HG03108 (cell line): ENCODE measurements at regions not wholly inside any gene's neighbourhood (a gene's known extent, or its start where the extent isn't known, plus 50 kb on each side); places are given as distances from the start of the nearest gene placed in this dataset.
"Not testable (repeated sequence)": the region's sequence is repeated elsewhere in the genome, so short reads cannot be mapped to it uniquely, and the experiment has no call there.

ENCODE experiments used
- ATAC-seq: cut with Tn5 transposase; IDR thresholded peaks from one replicate; pipeline ENCODE4 v1.9.1; 2021; ENCODE audit warnings: moderate library complexity; ENCODE audit not compliant: unreplicated experiment

DNA sequence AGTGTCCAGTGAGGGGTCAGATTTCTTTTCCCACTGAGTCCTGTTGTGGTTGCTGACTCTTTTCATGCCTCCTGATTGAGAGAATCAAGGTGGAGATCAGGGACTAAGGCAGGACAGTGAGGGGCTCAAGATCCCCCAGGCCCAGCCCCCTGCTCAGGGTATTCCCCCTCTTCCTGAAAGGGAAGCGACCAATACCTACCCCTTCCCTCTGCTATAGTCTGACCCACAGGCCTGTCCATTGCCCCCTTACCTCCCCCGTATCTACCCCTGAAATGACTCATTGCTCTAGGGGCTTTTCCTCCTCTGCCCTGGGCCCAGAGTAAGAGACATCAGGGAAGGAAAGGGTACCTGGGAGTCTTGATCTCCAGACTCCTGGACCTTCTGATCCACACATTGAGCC, 1320.5 kb downstream of the UQCRFS1 start:
- ATAC-seq: no peak

DNA sequence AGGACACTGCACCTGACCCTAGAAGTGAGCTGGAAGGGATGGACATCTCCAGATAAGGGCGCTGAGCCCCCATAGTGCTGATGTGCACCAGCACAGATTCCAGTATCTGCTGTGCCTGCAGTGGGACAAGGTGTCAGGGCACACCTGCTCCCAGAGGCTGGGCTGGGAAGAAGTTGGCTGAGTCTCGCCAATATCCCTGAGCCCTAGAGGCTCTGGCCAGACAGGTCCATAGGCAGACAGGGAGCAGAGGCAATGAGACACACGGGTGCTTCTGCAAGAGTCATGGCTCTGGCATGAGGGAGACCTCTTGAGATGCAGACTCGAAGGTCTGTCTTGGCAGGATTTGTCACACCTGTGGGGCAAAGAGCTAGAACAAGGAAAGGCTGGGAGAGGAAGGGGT, 1321.5 kb downstream of the UQCRFS1 start:
- ATAC-seq: no peak

DNA sequence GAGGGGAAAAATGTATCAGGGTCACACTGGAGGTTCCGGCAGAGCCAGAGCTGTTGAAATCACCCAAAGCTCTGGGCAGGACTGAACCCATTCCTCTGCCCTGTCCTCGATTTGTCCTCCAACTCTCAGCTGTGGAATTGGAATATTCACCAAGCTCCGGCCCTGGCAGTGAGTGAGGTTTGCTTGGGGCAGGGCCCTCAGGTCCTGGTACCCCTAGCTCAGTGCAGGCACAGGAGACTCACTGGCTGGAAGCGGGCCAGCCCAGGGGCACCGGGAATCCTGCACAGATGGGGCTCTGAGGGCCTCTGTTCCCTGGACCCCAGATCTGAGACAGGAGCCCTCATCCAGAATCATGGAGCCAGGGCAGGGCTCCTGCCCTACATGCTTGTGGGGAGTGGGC, 1322.3 kb downstream of the UQCRFS1 start:
- ATAC-seq: no peak

DNA sequence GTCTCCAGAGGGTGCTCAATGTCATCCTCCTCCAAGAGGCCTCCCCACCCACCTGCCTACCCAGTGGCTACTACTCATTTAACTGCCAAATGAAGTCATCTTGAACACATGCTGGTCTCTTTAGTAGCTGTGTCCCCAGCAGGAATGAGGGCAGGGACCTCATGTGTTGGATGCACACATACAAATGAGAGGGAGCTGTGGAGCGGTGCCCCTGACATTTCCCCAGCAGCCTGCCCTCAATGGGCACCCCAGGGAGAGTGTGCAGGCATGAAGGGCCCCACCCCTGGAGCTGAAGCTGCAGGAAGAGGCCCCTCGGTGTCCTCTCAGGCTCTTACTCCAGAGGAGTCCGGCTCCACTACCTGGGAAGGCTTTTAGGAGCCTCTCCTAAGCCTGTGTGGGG, 1322.7 kb downstream of the UQCRFS1 start:
- ATAC-seq: no peak

DNA sequence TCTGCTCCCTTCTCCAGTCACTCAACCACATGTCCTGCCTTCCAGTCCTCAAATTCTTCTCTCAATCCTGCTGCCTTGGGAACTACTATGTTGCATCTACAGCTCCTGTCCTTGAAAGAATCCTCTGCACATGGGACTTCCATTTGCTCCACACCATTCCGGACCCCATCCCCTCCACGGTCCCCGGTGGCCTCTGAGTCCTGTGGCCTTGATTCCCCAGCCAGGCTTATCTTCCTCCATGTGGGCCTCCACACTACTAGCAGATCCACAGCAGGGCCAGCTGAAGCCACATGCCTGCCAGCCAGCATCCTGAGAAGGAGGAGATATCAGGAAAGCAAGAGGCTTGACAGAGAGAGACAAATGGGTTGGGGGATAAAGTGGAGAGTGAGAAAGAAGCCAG, 1323.8 kb downstream of the UQCRFS1 start:
- no peak for ATAC-seq

DNA sequence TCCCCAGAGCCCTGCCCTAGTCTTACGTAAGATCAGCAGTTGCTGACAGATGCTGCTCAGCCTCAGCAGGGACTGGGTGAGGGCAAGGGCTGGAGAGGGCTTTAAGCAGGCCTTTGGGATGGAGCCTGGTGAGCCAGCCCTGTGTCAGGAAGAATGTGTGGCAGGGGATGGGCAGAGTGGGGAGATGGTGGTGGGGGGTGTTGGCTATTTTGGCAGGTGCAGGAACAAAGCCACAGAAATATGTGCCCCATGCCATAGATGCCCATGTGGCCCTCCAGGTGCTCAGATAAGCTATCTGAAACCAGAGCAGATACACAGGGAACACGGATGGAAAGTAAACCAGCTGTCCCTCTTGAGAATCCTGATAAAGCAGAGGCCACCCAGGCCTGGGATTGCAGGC, 1325.0 kb downstream of the UQCRFS1 start:
- ATAC-seq: no peak

DNA sequence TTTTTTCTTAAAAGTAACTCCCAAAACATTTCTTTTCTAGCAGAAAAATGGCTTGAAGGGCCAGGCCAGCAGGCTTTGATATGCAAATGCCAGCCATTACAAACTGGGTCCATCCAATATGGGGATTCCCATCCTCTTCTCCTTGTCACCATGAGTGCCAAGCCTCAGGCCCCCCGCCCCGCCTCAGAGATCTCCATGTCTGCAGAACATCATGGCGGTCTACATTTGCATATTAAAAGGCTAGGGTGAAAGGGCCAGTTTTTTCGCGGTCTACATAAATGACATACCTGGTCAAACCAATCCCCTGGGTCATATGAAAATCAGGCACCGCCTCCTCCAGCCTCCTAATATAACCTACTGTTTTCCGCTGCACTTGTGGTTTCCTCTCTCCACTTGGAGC, 1327.6 kb downstream of the UQCRFS1 start:
- no peak for ATAC-seq

DNA sequence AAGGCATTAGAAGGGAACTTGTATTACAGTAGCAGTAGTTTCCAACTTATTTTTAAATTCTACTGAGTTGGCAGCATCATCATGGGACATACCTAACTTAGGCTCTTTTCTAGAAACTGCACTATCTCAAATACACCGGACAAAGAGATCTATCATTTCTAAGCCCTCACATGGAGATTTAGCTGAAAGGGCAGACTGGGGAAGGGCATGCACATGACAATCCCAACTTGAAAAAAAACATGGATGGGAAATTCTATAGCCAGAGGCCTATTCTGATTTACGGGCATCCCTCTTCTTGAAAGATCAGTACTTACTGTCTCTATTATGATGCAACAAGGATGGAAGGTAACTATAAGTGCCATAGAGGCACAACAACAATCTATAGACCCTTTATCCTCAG, 1328.6 kb downstream of the UQCRFS1 start:
- ATAC-seq: no peak

DNA sequence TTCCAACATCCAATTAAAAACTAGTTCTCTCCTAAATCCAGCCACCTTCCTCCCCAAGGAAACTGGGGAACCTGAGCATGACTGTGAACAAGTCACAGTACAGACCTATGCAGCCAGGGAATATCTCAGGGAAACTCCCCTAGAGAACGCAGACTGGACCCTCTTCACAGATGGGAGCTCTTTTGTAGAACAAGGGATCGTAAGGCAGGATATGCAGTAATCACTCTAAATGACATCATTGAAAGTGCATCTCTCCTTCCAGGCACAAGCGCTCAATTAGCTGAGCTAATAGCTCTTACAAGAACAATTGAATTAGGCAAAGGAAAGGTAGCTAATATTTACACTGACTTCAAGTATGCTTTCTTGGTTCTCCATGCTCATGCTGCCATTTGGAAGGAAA, 1331.7 kb downstream of the UQCRFS1 start:
- no peak for ATAC-seq

DNA sequence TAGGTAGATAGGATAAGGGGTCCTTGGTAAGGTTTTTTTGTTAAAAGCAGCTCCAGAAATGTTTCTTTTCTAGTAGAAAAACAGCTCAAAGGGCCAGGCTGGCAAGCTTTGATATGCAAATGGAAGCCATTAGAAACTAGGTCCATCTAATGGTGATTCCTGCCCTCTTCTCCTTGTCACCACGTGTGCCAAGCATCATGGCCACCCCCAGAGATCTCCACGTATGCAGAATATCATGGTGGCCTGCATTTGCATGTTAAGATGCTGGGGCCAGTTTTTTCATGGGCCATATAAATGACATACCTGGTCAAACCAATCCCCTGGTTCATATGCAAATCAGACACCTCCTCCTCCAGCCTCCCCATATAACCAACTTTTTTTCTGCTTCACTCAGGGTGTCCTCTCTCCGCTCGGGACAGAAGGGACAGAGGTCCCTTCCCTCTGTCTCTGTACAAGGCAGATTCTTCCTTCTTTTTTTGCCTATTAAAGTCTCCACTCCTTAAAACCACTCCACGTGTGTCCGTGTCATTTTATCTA, 1335.9 kb downstream of the UQCRFS1 start:
- no peak for ATAC-seq

DNA sequence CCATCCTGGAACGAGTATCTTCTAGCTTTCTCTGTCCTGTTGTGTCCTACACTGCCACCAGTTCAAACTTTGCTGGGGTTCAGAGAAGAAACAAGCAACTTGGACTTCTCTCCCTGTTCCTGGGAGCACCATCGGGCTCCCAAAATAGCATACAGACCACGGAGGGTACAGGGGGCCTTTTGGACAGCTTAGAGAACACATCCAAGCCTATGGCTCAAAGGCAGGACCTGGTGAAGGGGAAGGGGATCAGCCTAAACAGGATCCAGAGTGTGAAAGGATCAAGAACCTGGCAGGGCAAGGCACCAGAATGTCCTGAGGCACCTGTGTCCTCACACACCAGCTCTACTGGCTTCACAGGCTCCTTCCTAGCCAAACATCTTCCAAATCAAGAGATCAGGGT, 1336.5 kb downstream of the UQCRFS1 start:
- no peak for ATAC-seq

DNA sequence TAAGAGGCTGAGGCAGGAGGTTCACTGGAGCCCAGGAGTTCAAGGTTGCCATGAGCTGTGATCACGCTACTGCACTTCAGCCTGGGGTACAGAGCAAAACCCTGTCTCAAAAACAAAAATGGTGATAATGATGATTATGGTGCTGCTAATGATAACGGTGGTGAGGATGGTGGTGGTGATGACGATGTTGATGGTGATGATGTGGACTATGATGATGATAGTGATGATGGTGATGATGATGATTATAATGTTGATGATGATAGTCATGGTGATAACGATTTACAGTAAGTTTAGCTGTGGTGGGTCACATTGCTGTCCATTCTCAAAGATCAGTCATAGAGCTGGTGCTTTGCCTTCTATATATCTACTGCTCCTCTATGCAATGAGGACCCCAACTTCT, 1340.6 kb downstream of the UQCRFS1 start:
- ATAC-seq: no peak

DNA sequence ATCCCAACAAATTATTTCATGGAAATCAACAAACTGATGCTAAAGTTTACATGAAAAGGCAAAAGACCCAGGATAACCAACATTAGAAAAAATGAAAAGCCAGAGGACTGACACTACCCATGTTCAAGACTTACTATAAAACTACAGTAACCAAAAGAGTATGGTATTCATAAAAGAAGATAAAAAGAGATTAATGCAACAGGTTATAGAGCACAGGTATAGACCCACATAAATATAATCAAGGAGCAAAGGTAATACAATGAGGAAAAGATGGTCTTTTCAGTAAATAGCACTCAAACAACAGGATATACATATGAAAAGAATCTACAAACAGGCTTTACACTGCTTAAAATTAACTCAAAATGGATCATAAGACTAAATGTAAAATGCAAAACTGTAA, 1342.7 kb downstream of the UQCRFS1 start:
- ATAC-seq: no peak

DNA sequence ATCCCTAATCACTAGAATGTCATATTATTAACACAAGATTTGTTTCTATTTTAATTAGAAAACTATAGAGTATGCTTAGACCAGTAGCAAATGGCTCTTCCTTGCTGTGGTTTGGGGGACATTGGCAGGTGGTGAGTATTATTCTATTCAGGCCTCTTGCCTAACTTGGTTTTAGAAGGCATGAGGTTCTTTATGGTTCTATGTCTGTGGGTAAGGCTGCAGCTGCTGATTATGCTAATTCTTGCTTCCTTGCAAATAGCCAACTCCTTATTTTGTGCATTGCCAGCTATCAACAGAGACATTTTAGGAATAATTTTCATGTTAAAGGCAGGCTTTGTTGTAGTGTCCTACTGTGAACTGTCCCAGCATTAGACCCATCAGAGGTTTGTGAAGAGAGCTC, 1344.9 kb downstream of the UQCRFS1 start:
- ATAC-seq: no peak

DNA sequence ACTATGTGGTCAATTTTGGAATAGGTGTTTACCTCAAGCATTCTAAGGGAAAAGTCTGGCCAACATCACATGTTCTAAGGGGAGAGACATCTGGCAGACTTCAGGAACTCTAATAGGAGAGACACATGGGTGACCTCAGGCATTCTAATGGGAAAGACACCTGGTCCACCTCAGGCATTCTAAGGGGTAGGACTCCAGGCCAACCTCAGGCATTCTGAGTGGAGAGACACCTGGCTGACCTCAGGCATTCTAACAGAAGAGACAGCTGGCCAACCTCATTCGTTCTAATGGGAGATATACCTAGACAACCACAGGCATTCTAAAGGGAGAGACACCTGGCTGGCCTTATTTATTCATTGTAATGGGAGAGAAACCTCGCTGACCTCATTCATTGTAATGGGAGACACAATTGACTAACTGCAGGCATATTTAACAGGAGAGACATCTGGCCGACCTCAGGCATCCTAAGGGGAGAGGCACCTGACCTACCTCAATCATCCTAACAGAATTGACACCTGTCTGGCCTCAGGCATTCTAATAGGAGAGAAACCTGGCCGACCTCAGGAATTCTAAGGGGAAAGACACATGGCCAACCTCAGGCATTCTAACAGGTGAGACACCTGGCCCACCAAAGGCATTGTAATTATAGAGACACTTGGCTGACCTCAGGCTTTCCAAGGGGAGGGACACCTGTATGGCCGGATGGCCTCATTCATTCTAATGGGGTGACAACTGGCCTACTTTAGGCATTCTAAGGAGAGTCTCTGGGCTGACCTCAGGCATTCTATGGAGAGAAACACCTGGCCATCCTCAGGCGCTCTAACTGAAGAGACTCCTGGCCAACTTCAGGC, 1346.8 kb downstream of the UQCRFS1 start:
- no peak for ATAC-seq

DNA sequence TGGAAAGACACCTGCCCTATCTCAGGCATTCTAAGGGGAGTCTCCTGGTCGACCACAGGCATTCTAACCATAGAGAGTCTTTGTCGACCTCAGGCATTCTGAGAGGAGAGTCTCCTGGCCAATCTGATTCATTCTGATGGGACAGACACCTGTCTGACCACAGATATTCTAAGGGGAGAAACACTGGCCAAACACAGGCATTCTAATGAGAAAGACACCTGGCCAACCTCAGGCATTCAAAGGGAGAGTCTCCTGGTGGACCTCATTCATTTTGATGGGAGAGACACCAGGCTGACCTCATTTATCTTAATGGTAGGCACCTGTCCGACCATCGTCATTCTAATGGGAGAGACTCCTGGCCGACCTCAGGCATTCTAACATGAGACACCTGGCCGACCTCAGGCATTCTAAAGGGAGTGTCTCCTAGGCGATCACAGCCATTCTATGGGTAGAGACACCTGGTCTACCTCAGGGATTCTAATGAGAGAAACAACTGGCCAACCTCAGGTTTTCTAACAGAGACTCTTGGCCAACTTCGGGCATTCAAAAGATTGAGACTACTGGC, 1351.5 kb downstream of the UQCRFS1 start:
- ATAC-seq: no peak

DNA sequence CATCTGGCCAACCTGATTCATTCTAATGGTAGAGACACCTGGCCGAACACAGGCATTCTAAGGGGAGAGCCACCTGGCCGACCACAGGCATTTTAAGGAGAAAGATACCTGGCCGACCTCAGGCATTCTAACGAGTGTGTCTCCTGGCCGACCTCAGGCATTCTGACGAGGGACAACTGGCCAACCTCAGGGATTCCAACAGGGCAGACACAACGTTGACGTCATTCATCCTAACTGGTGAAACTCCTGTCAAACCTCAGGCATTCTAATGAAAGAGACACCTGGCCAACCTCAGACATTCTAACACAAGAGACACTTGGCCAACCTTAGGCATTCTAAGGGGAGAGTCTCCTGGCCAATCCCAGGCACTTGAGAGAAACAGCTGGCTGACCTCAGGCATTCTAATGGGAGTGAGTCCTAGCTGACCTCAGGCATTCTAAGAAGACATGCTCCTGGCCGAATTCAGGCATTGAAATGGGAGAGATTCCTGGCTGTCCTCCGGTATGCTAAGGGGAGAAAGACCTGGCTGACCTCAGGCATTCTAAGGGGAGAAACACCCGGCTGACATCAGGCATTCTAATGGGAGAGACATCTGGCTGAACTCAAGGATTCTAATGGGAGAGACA, 1352.5 kb downstream of the UQCRFS1 start:
- no peak for ATAC-seq

DNA sequence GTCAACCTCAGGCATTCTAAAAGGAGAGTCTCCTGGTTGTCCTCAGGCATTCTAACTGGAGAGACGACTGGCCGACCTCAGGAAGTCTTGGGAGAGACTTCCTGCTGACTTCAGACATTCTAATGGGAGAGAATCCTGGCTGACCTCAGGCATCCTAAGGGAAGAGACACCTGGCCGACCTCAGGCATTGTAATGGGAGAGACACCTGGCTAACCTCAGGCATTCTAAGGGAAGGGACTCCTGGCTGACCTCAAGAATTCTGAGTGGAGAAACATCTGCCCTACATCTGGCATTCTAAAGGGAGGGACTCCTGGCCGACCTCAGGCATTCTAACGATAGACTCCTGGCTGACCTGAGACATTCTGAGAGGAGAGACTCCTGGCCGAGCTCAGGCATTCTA, 1353.3 kb downstream of the UQCRFS1 start:
- no peak for ATAC-seq

DNA sequence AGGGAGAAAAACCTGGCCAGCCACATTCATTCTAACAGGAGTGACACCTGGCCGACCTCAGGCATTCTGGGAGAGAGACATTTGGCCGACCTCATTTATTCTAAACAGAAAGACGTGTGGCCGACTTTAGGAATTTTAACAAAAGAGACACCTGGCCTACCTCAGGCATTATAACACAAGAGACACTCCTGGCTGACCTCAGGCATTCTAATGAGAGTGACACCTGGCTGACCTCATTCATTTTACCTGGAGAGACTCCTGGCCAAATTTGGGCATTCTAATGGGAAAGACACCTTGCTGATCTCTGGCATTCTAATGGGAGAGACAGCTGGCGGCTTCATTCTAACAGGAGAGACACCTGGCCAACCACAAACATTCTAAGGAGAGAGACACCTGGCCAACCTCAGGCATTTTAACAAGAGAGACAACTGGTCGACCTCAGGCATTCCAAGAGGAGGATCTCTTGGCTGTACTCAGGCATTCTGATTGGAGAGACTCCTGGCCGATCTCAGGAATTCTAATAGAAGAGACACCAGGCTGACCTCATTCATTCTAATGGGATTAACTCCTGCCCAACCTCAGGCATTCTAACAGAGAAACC, 1353.9 kb downstream of the UQCRFS1 start:
- no peak for ATAC-seq

DNA sequence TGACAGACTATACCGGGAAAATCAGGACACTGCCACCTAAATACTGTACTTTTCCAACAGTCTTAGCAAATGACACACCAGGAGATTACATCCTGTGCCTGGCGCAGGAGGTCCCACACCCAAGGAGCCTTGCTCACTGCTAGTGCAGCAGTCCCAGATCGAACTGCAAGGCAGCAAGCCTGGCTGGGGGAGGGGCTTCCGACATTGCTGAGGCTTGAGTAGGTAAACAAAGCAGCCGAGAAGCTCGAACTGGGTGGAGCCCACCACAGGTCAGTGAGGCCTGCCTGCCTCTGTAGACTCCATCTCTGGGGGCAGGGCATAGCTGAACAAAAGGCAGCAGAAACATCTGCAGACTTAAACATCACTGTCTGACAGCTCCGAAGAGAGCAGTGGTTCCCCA, 1360.0 kb downstream of the UQCRFS1 start:
- not testable (repeated sequence) for ATAC-seq

DNA sequence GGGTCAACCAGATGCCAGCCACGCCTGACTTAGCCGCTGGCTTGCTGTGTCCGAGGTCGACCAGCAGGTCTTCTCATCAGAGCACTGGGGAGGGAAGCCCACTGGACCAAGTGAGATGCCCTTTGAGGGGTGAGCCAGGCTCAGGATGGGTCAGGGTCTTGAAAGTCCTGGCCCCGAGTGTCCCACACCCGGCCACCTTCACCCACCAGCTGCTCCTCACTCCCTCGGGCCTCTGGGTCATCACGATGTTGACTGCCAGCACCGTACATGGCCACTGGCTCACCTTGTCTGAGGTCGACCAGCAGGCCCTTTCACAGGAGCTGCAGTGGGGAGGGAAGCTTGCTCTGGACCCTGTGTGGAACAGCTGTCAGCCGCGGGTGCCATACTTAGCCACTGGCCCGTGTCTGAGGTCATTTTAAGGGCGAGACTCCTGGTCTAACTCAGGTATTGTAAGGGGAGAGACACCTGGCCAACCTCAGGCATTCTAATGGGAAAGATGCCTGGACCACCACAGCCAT, 1361.3 kb downstream of the UQCRFS1 start:
- no peak for ATAC-seq
